ENCODE measurements at regions not wholly inside any gene's neighbourhood (a gene's known extent, or its start where the extent isn't known, plus 50 kb on each side); places are given as distances from the start of the nearest gene placed in this dataset.

GRCh38 chr14:98028162-98028561, 1231.0 kb downstream of the VRK1 start:
- TF ChIP-seq REST (IDR thresholded peaks at IDR 0.05; ENCODE audit: low read depth) (no peak), RAD21 (IDR thresholded peaks at IDR 0.05; ENCODE audit: low read depth) (no peak), TAF1 (IDR thresholded peaks at IDR 0.05; ENCODE audit: low read depth) (no peak), EP300 (IDR thresholded peaks at IDR 0.05; ENCODE audit: borderline replicate concordance) (no peak), CEBPB (IDR thresholded peaks at IDR 0.05) (no peak)
